NCI-H345 treated with DMSO at 0.1 percent for 48 hours (cell line): ENCODE measurements at regions not wholly inside any gene's neighbourhood (a gene's known extent, or its start where the extent isn't known, plus 50 kb on each side); places are given as distances from the start of the nearest gene placed in this dataset.

Source experiments
- DNase-seq: peaks from one replicate; lab custom pipeline; 2025; ENCODE audit not compliant: unreplicated experiment; lab: John Stamatoyannopoulos, UW

DNA sequence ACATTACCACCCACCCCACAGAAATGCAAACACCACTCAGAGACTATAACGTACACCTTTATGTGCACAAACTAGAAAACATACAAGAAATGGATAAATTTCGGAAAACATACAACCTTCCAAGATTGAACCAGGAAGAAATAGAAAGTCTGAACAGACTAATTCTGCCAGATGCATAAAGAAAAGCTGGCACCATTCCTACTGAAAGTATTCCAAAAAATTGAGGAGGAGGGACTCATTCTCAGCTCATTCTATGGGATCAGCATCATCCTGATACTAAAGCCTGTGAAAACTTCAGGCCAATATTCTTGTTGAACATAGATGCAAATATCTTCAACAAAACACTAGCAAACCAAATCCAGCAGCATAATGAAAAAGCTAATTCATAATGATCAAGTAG, 115.1 kb upstream of the CD180 start:
- DNase-seq = no peak

DNA sequence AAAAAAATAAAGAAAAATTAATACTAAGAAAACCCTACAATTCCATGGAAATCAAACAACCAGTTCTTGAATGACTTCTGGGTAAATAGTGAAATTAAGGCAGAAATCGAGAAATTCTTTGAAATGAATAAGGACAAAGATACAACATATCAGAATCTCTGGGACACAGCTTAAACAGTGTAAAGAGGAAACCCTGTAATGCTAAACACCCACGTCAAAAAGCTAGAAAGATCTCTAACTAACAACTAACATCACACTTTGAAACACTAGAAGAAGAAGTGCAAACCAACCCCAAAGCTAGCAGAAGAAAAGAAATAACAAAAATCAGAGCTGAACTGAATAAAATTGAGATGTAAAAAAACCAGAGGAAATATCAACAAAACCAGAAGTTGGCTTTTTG, 114.6 kb upstream of the CD180 start:
- DNase-seq = no peak

- DNase-seq = no peak
Observed at GRCh38 chr5:67310740-67311139, 114.1 kb upstream of the CD180 start.

GRCh38 chr5:67310169-67310568, 113.6 kb upstream of the CD180 start:
- no peak for DNase-seq

GRCh38 chr5:67308988-67309688, 112.5 kb upstream of the CD180 start:
- DNase-seq = no peak

DNA sequence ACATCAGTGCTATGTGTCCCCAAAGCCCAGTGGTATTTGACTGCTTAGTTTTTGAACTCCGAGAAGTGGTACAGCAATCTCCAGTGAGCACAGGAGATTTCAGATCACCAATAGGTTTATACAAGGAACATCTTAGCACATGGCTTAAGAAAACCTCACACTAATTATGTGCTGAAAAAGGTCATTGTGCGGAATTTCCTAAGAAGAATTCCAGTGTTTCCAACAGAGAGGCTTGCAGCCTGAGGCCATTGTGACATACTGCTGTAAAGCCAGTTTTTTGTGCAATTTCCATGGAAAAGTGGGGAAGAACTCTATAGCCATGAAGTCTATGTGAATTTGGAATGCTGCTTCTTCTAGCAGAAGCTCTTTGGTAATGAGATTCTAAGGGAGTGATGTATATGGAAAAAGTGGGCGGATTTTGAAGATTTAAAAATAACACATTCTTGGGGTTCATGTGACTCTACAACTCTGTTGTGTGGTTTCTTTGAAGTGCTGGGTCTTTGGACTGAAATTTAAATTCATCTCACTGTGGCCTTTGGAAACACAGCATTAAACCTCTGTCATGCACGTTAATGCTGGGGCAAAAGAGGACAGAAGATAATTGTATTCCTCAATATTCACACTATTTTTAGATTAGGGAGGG, 110.5 kb upstream of the CD180 start:
- no peak for DNase-seq

GRCh38 chr5:67305913-67306710, 109.5 kb upstream of the CD180 start:
- no peak for DNase-seq

- no peak for DNase-seq
Observed at GRCh38 chr5:67305401-67305800, 108.8 kb upstream of the CD180 start.

- DNase-seq = no peak
Observed at GRCh38 chr5:67303356-67303755, 106.8 kb upstream of the CD180 start.

DNA sequence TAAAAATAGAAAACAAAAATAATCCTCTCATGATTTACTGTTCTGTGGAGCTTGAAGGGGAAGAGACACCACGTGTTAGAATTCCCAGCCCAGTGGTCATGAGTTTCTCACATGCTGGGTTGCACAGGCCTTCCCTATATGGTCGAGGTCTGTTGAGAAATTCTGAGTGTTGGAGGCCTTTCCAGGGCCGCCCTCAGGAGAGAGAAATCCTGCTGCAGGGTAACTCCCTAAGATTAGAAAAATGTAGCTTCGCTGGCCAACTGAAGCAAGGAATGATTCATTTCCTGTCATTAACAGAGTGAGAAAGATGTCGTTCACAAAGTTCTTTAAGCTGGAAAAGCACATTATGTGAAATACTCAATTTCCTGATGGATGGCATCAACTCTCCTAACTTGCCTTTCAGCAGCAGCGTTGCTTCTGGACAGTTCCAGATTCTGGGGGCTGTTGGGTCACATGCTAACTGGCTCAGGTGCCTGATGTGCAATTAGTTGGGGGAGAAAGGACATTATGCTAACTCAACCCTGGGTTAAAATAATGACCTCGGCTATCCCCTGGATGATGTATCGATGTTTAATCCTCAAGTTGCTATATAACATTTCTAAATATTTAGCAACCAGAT, 104.8 kb upstream of the CD180 start:
- DNase-seq = no peak

- DNase-seq = no peak
Observed at GRCh38 chr5:67300326-67300725, 103.7 kb upstream of the CD180 start.

DNA sequence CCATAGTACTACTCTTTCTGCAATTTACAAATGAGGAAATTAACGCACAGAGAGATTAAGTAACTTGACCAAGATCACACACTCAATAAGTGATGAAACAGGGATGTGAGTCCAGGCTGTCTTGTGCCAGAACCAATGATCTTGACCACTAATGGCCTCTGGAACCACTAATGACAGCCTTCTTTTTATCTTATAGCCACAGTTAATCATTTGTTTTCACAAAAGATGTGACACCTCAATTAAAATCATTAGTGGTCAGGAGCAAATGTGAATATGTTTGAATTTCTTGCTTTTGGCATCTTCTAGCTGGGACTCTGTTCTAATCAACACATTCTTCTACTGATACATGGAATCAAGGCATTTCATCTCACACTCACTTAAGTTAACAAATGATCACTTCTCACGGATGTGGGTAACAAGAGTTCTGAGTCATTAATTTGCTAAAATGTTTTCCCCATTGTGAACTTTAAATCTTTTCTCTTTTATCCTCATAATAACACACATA, 102.7 kb upstream of the CD180 start:
- DNase-seq = no peak

DNA sequence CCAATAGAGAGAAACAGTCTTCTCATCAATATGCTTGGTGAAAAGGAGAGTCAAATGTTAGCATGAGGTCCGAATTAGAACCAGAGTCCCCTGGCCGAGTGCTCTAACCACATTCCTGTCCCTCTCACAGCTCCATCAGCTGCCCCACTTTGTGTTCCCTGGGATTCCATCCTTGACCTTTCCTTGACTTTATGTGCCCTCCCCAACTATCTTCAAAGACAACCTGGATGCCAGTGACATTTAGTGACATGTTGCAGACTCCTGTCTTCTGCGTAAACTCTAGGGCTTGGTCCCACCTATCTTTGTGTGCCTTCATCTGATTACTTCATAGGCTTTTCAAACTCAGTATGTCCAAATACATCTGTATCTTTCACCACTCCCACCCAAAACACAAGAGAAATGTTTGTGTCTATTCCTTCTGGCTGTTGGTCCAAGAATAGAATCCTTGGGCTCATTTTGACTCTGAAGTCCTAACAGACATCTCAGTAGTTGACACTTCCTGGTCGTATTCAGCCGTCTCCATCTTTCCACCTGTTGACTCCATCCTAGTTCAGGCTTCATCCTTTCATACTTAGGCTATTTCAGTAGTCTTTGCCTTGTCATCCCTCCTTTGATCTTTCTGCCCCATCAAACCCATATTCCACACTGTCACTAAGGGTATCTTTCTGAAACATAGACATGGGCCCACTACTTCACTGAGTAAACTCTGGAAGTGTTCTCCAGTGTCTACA, 101.4 kb upstream of the CD180 start:
- DNase-seq = no peak

DNA sequence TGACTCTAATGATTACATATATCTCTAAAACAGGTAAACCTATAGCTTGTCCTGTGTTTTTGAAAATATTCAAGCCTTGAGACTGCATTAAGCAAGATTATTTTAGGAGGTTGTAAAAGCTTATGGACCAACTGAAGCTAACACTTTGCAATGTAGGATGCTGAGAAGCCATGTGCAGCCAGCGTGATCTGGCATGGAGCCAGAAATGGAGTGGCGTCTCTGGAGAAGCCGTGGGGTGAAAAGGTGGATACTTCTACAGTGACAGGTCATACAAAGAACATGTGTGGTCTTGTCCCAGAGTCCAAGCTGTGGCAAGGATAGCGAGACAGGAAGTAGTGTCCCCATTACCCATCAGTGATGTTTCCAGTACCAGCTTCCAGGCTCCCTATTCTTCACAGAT, 100.8 kb upstream of the CD180 start:
- no peak for DNase-seq

- DNase-seq = no peak
Observed at GRCh38 chr5:67294266-67294938, 97.8 kb upstream of the CD180 start.

DNA sequence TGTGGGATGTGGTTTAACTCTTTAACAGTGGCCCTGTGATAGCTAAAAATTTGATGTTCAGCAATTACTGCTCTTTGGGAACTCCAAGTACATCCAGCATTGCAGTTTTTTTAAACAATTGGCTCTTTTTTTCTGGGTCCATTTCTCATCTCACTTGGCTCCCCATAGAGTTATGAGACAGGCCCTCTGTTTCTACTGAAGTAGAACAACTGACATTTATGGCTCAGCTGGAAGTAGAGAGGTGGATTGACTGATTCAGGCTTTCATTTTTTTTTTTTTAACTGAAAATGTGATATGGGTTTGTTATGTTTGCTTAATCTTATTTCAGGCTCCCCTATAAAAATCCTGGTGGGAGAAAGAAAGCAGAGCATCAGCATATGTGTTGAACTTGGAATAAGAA, 96.6 kb upstream of the CD180 start:
- no peak for DNase-seq

DNA sequence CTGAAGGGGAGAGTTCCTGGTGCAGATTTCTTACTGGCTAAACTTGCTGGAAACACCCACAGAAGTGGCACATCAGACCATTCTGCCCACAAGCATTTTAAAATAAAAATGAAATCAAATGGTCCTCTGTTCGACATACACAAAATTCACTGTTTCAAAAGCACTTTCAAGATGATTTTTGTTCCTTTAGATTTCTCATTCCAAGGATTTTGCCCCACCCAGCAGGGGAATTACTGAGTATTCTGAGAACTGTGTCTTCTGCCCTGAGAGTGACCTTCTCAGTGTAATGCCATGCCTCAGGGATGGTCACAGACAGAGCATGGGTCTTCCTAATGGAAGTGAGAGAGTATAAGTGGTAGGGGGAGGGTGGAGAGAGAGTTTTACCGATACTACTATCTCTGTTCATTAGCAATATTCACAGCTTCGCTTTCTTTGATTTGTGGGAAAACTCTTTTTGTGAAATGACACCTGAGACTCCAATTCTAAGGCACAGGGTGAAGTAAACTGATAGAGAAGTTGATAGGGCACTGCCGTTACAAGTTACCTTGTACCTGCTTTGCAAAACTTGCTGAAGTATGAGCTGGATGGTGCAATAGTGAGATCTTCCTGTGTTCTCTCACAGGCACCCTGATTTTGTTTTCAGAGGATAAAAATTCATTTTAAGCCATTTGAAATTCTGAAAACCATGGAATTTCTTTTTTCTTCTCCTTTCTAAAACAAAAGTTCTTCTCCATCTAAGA, 95.8 kb upstream of the CD180 start:
- no peak for DNase-seq

DNA sequence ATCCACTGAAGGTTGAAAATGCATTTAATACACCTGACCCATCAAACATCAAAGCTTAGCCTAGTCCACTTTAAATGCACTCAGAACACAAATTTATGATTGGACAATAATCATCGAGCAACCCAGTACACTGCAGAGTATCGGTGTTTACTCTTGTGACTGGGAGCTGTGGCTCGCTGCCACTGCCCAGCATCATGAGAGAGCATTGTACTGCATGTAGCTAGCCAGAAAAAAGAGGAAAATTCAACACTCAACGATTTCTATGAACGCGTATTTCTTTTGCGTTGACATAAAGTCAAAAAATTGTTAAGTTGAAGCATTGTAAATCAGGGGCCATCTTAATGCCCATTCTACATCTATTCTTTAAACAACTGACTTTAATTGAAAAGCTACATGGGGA, 95.1 kb upstream of the CD180 start:
- DNase-seq = no peak

GRCh38 chr5:67291066-67291465, 94.5 kb upstream of the CD180 start:
- no peak for DNase-seq

DNA sequence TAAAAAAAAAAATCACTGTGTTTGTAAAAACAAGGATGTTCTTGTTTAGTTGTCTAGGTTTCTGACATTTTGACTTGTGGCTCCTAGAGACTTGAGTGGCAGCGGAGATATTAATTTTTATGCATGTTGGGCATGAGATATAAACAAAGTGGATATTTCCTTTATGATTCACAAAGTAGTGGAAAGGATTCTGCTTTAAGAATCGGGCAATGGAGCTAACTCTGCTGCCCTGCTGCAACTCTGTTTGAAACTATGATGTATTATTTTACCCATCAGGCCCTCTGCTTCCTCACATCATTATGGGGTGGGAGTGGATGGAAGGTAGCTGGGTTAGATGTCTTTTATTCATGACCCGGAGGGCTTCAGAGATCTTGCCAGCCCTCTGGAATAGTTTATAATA, 94.1 kb upstream of the CD180 start:
- DNase-seq = no peak
